ENCODE measurements at regions not wholly inside any gene's neighbourhood (a gene's known extent, or its start where the extent isn't known, plus 50 kb on each side); places are given as distances from the start of the nearest gene placed in this dataset.

GRCh38 chr5:96487859-96488258, 54.8 kb upstream of the PCSK1 start:
- no peak overlapping the region for H2AFZ ChIP-seq (ENCODE audit: low read depth, low read length, poor library complexity, severe bottlenecking)
- no TSS peak for BruUV-seq (replicated peaks)
- no peaks in the 10 kb centered on the region for H3K9me2 ChIP-seq (ENCODE audit: insufficient read depth)
- peaks cover 26% of the 10 kb centered on the region; the same call in 1 of the 2 replicates for H3K27me3 ChIP-seq (ENCODE audit: insufficient read depth, low read length)
- H4K20me1 ChIP-seq (ENCODE audit: insufficient read depth): no peaks in the 10 kb centered on the region
- H3K79me2 ChIP-seq (ENCODE audit: insufficient read depth, low read length): no peaks in the 10 kb centered on the region
- ChIA-PET RAD21 (ENCODE audit: low non-redundant PET in 1 of 2, low total read pairs in 2 of 2, uncharacterized antibody in 2 of 2, unreplicated experiment in 2 of 2) (no interaction called here), CTCF (no interaction called here), POLR2A (no interaction called here)
- no peaks in the 10 kb centered on the region for H3K4me1 ChIP-seq (ENCODE audit: control insufficient read depth in 1 of 2, insufficient read depth in 2 of 2, low read length in 2 of 2)
- DNase-seq (ENCODE audit: low read depth, low spot score): no peak
- TF ChIP-seq EZH2phosphoT487 (IDR thresholded peaks at IDR 0.05; ENCODE audit: borderline replicate concordance) (no peak), REST (IDR thresholded peaks at IDR 0.05; ENCODE audit: low read depth) (no peak), CTCF (IDR thresholded peaks at IDR 0.05 in 2 of 3, conservative IDR thresholded peaks at IDR 0.05 in 1 of 3; ENCODE audit: borderline replicate concordance in 1 of 3, insufficient read depth in 1 of 3, low read depth in 2 of 3, low read length in 2 of 3) (no peak), ZFX (IDR thresholded peaks at IDR 0.05) (no peak), SIN3A (IDR thresholded peaks at IDR 0.05; ENCODE audit: low read depth) (no peak), CEBPB (IDR thresholded peaks at IDR 0.05; ENCODE audit: low read depth) (no peak)
- no peak overlapping the region for H3K4me2 ChIP-seq (ENCODE audit: low read length)
- no peak overlapping the region for H3K4me3 ChIP-seq (replicated peaks in 1 of 2; ENCODE audit: low read depth in 1 of 2, low read length in 2 of 2)
- ATAC-seq: no peak
- H3K27ac ChIP-seq (ENCODE audit: low read depth, low read length): no peak overlapping the region
- no peaks in the 10 kb centered on the region for H3K36me3 ChIP-seq (ENCODE audit: control insufficient read depth in 1 of 2, insufficient read depth in 2 of 2, low read length in 2 of 2)
- no peaks in the 10 kb centered on the region for H3K9me3 ChIP-seq (ENCODE audit: control insufficient read depth in 1 of 2, insufficient read depth in 1 of 2, low read depth in 1 of 2, low read length in 2 of 2)
- no peak overlapping the region for H3K9ac ChIP-seq (ENCODE audit: low read length)
- intact Hi-C loops (cut with micrococcal nuclease): no loop called here

Measured in HCT116 (cell line).